GM19328 (cell line): ENCODE measurements at regions not wholly inside any gene's neighbourhood (a gene's known extent, or its start where the extent isn't known, plus 50 kb on each side); places are given as distances from the start of the nearest gene placed in this dataset.

Source experiments
- ATAC-seq: cut with Tn5 transposase; IDR thresholded peaks from one replicate; pipeline ENCODE4 v1.9.1; 2021; ENCODE audit warnings: mild to moderate bottlenecking, moderate library complexity; ENCODE audit not compliant: unreplicated experiment

DNA sequence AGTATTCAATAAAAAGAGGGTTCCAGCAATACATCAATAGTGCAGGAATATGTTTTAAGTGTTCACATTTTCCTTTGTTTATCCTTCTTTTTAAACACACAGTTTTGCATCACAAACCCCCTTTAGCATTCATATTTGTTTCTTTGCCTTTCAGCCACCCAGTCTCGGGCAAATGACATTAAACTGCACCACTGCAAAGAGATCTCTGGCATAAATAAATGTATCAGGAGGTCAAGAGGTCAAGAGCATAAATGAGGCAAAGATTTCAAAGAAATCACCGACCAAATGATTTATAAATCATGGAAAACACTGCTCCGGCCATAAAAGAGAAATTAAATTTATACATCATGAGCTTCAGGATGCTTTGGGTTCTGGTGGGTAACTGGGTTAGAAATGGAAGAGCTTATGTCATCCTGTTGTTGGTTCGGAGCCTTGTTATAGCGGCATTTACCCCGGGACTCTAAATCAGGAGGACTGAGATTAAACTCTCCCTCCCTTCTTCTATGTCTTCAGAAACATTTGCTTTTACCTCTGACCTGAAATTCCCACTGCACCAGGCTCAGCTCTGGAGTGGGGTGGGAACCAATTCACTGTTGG, 449.6 kb upstream of the CLINT1 start:
- no peak for ATAC-seq

DNA sequence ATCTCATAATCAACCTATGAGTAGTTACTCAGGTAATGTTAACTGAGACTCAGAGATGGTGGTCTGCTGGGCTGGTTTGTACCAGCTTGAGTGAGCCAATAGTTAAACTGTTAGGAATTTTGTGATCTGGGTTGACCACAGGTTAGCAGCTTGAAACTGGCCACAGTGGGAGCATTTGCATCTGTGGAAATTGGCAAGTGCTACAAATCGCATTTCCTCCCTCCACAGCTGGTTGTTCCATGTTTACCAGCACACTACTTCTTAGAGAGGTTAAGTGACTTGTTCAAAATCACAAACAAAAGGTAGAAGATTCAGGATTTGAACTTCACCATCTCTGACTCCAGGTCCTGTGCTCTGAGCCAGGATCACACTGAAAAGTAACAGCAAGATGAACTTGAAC, 446.9 kb upstream of the CLINT1 start:
- ATAC-seq = no peak

DNA sequence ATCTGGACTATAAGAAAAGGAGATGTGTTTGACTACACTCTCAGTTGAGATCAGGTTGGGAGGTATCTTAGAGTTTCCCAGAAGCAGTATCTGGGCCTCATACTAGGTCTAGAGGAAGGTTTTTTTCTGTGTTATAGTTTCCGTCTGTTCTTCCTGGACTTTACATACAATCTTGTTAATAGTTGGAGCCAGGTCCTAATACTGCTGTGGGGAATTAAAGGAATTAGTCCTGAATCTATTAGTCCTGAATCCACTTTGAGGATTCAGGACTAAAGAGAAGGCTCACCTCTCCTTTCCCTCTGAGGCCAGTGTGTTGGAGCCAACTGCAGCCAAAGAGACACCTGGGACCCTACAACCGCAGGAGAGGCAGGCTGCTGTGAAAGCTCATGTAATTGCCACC, 445.7 kb upstream of the CLINT1 start:
- ATAC-seq = no peak

DNA sequence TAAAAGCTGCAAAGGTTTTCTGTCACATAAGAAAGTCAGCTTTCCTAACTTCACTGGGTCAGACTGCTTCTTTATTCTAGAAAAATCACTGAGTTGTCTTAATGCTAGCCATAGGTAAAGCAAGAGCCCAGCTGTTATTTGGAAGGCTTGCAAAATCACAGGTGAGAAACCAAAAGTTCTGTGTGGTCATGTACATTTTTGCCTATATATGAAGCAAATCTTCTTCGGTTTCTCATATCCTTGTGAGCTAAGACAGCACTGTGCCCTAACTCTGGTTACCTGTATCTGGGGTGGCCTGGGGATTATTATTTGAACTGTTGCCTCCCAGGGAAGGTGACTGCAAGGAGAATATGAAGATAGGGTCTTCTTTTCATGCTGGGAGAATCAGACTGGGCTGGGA, 444.9 kb upstream of the CLINT1 start:
- no peak for ATAC-seq

DNA sequence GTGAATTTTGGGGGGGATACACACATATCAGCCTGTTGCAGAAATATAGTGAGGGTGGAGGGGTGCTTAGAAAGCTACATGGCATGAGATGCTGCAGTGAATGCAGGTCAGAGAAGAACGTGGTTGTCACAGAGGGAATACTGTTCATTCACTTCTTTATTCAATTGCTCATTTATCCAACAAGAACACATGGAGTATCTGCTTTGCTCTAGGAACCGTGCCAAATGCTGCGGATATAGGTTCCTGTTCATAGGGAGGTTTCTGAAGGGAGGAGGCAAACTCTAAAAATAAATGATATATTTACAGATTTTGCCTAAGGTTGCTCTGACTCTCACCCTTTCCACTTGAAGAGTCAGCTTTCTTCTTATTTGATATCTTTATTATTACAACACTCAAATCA, 444.3 kb upstream of the CLINT1 start:
- ATAC-seq = no peak

DNA sequence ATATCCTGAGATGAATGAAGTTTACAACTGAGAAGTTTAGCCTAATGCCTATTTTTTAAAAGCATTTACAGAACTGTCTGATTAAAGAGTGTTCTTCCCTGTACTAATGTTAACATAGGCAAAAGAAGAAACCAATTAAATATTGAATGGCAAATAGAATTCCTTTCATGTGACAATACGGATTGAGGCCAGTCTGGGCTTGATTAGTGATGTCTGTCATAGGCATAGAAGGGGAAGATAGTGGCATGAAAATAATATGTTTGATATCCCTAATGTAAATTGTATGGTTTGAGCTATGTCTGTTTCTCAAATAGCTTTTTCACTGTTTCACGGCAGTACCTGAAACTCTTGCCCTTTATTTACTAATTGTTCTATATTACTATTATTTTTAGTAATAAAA, 443.1 kb upstream of the CLINT1 start:
- ATAC-seq = no peak

DNA sequence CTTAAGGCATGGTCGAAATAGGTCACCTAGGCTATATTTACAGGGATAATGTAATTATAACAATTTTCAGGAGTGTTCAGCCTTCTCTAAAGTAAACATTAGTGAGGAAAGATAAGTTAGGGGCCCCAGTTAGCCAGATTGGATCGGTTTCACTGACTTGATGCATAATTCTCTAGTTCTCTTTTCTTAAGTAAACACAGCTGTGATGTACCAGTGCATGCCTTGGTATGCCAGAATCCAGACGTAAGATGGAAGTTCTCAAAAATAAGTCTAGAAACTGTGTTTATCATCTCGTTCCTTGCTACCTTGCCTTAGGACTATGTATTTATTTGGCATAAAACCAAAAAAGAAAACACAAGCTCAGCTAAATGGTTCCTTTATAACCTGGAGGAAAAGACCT, 442.2 kb upstream of the CLINT1 start:
- ATAC-seq = no peak

DNA sequence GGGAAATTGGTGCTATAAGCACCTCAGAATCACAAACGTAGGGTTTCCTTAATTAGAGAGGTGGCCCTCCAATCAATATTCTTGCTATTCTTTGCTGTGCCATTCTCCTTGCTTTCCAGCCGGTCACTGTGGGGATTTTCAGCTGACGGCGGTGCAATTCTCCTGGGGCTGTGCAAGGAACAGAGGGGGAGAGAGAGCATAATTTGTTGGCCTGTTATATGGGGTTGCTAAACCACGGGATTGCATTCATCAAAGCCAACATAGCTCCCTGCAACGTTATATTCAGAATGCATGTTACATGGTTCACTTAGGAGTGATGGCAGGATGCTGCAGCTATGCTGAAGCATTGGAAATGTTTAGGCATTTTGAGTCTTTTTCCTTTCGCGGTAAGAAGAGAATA, 441.3 kb upstream of the CLINT1 start:
- ATAC-seq = no peak

DNA sequence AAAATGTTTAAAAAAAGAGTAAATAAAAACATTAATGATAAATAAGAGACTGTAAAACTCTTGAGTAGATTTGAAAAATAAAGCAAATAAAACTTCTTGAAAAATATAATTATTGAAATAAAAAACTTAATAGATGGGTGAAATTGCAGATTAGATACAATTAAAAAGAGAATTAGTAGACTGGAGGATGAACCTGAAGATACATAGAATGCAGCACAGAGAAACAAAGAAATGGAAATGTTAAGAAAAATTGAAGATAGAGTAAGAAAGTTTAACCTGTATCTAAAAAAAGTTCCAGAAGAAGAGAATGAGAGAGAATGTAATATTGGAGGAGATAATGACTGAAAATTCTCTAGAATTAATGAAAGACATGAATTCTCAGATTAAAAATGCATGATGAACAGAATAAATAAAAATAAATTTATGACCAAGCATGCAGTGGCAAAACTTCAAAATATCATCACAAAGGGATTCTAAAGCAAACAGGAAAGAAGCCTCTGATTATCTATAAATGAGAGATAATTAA, 438.1 kb upstream of the CLINT1 start:
- no peak for ATAC-seq

DNA sequence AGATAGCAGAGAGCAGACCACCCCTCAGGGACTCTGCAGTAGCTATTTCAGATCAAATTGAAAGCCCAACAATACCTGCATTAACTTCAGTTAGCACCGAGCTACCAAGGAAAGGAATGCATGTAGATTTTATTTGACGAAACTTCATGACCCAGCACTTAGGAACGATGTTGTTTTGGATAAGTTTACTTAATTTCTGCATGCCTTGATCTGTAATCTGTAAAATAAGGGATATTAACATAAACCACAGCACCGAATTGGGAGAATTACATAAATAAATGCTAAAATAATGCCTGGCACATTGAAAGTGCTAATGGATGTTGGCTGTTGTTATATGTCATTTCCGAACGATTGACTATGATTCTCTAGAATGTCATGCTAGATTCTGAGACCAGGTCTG, 435.8 kb upstream of the CLINT1 start:
- no peak for ATAC-seq

DNA sequence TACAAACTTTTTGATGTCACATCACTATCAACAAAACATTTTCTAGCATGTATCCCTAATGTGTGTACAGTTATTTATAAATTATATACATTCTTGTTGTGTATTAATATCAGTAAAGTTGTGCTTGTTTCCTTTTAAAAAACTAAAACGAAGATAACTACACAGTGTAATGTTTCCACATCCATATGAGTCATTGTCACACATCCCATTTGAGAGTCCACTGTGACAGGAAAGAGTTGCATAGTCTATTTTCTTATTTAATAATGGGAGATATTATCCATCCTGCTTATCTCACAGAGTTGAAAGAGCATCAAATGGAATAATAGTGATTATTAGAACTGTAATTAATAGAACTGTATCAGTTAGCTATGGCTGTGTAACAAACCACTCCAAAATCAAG, 434.0 kb upstream of the CLINT1 start:
- no peak for ATAC-seq

DNA sequence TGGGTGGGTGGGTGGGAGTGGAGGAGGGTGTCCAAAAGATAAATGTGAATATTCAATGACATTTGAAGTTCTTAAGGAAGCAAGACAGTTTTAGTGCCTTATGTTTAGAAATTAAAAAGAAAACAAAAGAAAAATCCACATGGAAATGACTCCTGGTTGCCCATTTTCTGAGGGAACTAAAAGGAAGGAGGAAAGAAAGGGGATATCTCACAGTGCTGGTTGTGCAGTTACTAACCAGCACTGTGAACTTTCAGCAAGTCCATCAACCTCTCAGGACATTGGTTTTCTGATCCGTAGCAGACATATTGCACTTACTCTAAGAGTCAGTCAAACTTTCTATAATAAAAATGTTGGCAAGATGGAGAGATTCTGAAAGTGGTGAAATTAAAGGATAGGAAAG, 431.0 kb upstream of the CLINT1 start:
- no peak for ATAC-seq

DNA sequence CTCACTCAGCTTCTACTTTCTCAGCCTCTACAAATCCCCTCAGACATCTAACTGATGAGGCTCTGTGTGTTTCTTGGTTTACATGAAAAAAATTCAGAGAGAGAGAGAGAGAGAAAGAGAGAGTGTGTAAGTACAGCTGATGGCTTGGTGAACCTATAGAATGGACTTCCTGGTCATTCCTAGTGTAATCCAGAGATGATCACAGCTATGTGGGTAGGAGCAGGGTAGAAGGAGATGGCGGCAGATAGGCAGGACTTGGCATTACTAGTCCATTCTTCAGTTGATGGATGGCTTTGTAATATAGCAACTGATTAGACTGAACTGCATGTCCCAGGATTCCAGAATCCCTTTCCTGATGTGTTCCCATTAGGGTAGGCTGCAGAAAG, 429.3 kb upstream of the CLINT1 start:
- no peak for ATAC-seq

DNA sequence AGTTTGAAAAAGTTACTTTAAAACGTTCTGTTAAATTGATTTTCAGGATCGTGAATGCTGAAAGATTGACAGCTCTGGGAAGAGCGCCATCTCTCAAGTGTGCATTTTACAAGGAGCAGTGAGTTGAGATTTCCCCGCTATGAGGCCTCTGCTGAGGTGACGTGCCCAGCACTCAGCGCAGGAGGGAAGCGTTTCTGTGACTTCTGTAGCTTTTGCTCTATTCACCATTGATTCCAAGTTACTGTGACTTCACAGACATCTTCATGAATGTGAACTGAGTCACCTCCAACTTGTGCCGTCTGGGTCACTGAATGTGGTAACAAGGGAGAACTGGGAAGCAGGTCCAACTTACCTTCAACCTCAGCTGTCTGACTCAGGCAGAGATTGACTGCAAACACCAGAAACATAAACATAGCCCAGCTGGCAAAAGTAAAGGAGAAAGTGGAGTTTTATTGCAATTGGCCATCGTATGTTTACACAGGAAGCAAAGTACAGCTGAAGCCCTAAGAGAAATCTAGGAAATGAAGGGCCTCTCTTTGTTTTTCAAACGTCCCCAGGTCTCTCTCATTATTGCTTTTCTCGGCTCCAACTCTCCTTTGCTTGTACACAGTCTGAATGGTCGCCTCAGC, 428.8 kb upstream of the CLINT1 start:
- ATAC-seq = no peak

DNA sequence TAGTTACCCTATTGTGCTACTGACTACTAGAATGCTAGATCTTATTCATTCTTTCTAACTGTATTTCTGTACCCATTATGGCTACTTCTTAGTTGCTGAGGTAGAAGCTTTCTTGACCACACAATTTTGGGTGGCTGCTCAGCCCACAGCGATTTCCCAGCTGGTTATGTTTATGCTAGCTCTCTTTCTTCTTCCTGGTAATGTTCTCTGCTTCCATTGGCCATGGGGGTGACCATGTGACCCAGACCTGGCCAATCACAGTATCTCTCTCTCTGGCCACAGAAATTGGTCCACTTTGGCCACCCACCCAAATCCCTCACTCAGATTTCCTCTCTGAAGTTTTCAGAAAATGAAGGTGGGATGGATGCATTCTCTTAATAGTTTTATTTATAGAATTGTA, 427.9 kb upstream of the CLINT1 start:
- ATAC-seq = no peak

DNA sequence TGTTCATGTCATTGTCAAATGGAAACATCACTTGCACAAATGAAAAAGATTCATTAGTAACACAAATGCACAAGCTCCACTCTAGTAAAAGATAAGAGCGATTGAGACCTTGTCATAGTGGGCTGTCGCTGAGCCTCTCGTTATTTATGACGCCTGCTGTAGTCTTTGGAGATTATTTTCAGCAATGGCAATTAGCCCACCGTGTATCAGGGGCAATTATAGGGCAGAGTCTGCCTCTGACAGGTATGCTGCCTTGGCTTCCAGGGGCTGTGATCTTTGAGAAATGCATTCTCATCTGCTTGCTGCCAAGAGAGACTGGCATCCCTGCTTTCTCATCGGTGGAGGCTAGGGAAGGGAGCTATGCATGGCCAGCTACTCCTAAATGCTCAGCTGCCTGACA, 426.8 kb upstream of the CLINT1 start:
- ATAC-seq = no peak

DNA sequence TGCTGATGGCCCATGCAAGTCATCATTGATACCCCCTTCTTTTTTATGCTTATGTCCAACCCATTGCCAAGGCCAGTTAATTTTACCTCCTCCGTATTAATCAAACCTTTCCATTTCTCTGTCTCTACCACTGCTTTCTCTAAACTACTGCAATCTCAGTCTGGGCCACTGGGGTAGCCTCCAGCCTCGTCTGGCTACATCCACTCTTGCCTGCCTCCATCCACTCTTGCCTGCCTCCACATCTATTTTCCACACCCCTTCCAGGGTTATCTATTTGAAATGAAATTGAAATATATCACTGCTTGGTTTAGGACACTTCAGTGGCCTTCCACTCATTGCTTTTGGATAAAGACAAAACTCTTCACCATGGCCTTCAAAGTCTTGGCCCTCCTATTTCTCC, 425.3 kb upstream of the CLINT1 start:
- ATAC-seq = no peak

DNA sequence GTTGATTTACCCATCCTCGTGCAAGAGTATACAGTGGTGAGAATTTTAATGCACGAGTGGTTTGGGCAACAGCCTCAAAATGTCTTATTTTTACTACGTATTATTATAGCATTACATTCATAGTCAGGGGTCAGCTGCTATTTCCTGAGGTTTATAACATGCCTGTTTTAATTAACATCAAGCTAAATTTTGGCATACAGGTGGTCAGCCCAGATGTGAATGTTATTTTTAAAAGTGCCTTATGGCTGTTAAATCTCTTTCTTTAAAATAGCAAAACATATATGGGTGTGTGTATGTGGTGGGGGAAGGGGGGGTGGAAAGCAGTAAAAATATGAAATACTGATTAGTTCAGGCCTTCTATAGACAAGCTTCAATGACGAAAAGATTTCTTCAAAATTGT, 424.5 kb upstream of the CLINT1 start:
- ATAC-seq = no peak

DNA sequence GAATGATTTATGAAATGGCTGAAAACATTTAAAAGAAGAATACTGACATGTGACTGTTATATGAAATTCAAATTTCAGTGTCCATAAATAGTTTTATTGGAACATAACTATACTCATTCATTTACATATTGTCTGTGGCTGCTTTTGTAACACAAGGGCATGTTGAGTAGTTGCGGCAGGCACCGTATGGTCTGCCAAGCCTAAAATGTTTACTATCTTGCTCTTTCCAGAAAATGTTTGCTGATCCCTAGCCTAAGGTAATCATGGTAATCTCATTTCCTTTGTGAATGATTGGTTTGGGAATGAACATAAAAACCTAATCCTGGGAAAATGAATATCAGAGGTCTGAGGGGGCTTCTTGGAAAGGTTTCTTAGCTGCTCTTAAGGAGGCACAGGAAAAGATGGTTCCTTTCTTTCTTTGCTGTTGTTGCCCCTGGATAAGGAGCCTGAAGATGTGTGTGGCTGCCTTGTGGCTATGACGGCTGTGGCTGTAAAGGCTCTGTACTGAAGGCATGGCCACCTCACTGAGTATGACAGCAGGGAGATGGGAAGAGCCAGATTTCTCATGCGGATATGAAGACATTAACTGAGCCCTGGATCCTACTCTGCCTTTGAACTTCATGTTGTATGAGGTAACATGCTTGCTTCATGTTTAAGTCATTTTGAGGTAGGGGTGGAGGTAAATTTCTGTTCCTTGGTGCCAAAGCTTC, 419.4 kb upstream of the CLINT1 start:
- no peak for ATAC-seq

DNA sequence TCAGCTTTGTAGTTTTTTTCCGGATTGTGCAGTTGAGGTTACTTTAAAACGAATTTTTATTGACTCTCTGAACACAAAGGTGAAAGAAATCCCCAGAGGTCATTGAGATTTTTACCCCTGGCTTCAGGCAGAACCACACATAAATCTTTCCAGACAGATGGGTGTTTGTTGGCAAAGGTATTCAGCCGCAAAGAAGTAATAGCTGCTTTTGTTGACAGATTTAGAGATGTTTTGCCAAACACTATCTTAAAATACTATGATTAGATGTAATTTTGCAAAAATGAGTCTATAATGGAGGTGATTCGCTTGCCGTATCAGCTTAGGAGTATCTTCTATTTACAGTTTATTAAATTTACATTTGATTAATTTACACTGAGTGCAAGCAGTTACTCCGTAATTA, 418.3 kb upstream of the CLINT1 start:
- ATAC-seq = no peak

DNA sequence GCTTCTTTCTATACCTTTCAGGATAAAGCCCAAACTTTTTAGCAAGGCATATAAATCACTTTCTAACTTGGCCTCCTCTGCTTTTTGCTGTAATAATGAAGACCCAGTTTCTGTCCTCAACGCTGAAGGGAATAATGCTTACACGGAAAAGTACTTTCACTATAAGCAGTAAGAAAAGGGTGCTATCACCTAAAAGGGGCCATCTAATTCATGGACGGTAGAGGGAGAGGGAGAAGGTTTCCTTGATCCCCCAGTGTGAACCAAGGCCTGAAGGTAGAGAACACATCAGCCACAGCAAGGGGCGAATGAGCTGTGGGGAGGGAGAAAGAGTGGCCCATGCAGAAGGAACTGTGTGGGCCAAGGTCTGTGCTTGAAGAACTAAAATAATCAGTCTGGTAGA, 417.7 kb upstream of the CLINT1 start:
- no peak for ATAC-seq

DNA sequence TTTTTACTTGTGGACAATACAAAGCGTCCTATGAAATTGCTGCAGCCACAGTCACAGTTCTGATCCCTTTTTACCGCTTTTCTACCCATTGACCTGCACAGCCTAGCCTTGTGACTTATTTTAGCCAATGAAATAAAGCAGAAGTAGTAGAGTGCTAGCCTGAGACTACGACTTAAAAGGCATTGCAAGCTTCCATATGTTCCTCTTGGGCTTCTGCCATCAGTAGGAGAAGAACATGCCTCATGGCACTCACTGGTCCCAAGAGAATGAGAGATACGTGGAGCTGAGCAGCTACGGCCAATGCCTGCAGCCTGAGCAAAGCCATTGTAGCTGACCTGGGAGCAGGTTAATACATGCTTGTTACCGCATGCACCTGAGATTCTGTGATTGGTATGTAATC, 416.6 kb upstream of the CLINT1 start:
- ATAC-seq = no peak
